Stimulated activated CD4-positive, alpha-beta T cell treated with anti-CD3 and anti-CD28 coated beads, Interleukin-1b, Interleukin-23, amount 100 ng/mL, for 24 hours (primary cell): ENCODE measurements at regions not wholly inside any gene's neighbourhood (a gene's known extent, or its start where the extent isn't known, plus 50 kb on each side); places are given as distances from the start of the nearest gene placed in this dataset.

Experiments used
- DNase-seq, 4 experiments: peaks; one replicate each; pipeline ENCODE4 v3.0.0-alpha.2; 2020; ENCODE audit warnings: low read depth in 4 of 4, low spot score in 1 of 4

DNA sequence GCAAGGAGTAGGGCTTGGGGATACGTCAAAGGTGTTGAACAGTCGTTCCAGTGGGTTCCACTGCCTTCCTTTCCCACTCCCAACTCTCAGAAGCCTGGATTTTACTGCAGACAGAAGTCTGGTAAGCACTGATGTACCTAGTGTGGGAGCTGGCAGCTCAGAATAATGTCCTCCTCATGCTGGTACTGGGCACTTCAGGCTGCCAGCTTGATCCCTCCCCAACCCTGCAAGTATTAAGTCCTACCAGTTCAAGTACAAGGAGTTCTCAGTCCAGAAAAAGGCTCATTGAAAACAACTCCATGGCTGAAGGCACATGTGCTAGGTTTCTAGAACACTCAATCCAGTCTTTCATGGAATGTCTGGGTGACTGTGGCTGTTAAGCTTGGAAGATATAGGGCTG lies 304.3 kb downstream of the NUAK1 start:
- DNase-seq: no peak

DNA sequence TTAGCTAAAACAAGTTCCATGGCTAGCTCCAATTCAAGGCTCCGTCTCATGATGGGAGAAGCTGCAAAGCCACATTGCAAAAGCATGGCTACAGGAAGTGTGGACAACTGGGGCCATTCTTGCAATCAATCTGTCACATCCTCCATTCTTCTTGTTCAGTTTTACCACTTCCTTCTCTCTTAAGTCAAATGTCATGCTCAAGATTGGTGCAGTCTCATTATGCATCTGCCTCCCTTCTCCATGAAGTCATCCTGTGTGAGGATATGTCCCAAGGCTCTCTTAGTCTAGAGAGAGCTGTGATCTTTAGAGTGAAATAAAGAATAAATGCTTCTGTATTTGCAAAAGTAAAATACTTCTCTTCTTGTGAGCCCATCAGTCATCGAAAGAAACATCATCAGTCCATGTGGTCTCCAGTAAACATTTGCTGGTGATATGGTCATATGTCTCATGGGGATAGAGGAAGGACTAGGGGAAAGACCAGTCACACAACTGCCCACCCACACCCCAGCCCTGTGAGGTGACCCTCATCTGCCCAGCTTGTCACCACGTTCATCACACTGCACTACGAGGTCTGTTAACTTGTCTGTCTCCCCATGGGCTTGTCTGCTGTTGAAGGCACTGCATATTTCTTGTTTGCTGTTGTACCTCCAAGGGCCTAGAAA lies 303.0 kb downstream of the NUAK1 start:
- DNase-seq: no peak

DNA sequence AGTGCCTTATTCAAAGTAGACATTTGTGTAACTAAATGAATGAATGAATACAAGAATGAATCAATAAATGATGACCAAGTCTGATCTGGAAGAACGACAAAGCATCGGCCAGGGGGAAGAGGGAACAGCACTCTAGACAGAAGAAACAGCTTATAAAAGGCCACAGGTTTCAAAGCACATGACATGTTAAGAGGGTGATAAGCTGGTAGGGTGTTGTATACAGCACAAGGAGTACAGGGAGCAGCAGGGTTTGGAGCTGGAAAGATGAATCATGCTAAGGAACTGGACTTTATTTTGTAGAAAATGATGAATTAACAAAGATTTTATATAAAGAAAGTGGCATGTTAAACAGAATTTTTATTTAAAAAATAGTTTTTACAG lies 302.5 kb downstream of the NUAK1 start:
- no peak for DNase-seq

DNA sequence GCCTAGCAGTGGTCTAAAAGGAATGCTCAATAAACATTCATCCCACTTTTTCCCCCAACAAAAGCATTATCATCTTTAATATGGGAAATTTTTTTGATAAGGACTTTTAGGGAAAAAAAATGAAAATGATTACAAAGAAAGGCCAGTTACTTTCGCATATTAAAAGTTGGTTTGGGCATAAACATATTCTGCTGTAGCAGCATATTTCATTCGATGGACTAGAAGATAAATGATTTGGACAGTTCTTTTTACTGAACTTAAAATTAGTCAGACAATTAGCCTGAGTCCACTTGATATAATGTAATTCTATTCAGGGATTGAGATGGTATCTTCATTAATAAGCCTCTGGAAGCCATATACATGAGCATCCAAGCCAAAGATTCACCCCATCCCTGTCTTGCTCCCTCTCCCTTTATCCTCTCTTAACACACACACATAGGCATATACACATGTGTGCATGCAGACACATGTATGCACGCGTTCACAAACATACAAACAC lies 299.1 kb downstream of the NUAK1 start:
- DNase-seq: no peak

DNA sequence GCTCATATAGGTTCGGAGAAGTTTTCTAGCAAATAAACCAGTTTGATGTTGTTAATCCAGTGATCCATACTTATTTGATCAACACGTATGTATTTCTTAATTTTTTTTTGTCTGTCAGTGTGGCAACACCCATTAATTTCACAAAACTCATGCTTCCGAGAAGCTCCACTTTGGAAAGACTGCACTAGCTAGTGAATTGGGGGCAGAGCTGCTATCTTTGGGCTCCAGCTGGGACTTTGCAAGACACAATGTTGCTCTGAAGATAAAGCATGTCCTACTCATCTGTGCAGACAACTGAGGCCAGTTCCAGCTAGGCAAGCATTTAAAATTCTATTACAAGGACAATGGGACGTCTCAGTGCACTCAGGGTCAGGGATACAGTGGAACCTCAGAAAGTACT lies 298.4 kb downstream of the NUAK1 start:
- no peak for DNase-seq

DNA sequence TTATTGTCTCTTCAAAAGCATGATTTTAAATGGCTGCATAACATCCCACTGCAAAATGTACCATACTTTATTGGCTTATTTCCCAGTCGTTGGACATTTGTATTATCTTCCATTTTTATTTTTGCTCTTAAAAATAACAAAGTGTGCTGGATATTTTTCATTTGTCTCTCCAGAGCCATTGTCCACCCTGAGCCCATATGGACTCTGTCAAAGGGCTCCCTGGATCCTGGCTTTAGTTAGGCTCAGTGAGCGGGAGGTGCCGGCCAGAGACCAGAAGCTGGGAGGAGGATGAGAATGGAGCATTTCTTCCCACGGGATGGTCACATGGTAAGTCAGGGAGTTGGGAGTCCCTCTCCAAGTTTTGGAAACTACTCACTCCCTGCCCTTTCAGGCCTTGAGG lies 296.9 kb downstream of the NUAK1 start:
- DNase-seq: no peak

DNA sequence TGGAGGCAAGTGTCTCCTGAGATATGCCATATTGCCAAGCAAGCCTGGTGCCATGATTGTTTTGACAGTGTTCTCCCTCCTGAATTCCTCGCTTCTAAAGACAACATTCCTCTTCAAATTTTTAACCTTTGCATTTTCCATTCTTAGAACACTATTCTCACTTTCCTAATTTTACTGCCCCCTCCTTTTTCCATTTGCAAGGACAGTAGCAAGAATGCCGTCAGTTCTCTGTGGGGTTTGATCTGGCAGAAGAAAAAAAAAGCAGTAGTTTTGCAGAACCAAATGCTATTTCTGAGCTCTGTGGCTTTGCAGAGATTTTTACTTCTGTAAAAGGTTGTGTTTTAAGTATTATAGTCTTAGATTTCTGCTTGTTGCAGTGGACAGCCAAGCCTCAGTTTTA lies 295.2 kb downstream of the NUAK1 start:
- no peak for DNase-seq

DNA sequence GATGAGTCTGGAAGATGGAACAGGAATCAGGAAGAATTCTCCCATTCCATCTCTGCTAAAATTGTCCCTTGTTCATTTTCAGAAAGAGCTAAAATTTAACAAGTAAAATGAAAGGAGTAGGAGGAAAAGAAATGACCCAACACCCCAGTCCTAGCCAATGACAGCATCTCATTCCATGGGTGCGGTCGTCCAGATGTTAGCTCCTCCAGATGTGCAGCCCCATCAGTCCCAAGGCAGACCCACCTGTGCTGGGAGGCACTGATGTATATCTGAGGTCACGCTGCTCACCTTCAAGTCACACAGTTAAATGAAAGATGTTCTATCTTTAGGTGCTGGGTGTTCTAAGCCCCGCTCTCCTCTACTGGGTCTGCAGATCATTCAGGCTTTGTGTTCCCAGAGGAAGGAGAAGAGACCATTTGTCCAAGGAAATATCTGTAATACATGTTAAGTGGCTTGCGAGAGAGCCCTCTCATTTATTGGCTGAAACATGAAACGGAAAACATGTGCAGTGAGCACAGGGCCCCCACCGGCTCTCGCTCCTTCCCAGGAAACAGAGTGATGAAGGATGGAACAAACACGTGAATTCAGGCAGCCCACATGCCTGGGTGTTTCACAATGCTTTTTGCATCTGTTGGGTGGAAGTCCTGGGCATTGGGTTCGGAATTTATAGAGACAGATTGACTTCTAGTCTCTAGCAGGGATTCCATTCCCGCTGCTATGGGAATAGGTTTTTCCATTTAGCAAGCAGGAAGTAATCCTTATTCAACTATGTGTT lies 294.6 kb downstream of the NUAK1 start:
- DNase-seq: no peak

DNA sequence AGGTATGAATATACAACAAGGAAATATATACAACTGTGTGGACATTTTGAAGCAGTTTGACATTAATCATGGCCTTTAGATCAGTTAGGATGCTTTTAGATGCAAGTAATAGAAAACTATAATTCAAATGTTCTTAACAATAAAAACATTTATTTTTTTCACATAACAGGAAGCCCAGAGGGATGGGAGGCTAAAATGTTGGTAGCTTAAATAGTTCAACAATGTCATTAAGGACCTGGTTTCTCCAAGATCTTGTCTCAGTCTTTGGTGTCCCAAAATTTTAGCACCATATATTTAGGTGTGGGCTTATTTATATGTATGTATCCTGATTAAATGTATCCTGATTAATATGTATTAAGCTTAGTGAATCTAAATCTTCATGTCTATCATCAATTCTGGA lies 292.4 kb downstream of the NUAK1 start:
- no peak for DNase-seq

DNA sequence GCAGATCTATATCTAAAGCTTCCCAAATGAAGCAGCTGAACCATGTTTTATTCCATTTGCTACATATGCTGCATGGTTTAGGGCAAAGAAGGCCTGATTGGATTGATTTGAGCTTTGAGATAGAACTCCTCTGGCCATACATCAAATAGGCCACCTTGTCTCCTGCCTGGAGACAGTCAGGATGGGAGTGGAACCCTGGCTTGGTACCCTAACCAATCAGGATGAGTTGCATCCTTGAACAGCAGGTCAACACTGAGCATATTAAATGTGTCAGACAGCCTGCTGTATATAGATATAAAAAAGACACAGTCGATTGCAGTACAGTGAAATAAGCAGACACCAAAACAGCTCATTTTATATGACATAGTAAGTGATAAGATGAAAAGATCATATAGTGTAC lies 291.7 kb downstream of the NUAK1 start:
- DNase-seq: no peak

DNA sequence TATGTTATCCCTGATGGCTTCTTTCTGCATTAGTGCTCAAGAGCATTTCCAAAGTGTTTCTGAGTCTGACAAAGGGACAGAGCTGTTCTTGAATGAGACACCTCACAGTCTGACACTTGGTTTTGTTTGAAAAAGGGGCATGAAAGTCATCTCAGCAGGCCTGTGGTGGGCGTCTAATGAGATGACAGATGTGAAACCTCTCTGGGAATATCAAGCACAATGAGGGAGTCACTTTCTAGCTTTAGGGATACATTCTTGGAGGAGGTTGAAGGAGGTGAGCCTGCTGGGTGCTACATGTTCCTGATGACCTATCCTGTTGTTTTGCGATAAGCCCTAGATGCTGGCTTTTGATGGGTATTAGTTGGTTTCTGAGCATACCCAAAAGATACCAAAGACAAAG lies 290.5 kb downstream of the NUAK1 start:
- no peak for DNase-seq

DNA sequence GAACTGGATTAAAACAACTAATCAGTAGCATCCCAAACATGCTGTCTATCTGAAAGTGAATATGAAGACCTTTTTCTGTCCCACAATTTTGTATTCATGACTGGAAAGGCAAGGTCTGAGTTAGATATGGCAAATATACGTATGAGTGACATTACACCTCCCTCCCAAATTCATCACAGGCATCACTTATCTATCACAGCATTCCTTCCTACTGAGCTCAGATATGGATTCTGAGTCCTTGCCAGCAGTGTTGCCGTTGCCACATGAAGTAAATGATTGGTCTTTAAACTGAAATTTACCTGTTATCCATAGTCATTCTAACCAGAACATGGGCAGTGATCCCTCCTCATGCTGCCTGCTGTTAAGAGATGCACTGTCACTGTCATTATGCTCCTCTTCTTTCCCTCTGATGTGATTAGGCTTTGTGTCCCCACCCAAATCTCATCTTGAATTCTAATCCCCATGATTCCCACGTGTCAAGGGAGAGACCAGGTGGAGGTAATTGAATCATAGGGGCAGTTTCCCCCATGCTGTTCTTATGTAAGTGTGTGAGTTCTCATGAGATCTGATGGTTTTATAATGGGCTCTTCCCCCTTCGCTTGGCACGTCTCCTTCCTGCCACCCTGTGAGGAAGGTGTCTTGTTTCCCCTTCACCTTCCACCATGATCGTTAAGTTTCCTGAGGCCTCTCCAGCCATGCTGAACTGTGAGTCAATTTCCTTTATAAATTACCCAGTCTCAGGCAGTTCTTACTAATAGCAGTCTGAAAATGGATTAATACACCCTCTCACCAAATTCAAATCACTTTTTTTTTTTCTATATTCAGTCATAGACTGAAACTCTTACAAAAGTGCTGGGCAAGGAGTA lies 288.4 kb downstream of the NUAK1 start:
- no peak for DNase-seq

DNA sequence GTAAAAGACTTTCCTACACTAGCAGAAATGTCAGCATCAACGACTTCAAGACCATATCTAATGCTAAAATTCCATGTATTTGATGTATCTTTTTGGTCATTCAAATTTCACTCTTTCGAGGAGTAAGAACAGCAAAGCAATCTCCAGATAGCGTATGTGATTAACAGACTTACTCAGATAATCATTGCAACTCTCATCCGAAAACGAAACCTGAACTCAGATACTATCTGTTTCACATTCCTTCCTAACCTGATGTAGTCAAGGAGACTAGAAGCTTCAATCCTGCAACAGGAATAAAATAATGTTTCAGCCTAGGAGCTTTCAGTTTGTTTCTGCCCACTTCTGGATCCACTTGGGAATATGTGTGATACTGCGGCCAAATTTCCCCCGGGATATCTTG lies 286.3 kb downstream of the NUAK1 start:
- DNase-seq: no peak

DNA sequence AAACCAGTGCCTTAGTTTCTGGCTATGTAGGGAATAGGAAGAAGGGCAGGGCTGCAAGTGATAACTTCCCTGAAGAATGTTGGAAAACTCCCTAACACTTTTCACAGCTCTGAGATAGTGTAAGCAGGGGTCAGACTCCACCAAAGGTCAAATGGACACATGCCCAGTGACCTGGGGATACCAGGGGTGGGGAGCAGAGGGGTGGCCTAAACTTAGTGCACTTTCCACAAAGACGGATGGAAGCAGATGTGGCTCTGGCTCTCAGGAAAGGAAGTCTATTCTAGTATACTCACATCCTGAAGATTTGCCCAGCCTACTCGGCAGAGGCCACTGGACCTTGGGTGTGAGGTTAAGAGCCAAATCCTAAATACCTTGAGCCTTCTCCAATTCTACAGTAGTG lies 285.8 kb downstream of the NUAK1 start:
- DNase-seq: no peak

DNA sequence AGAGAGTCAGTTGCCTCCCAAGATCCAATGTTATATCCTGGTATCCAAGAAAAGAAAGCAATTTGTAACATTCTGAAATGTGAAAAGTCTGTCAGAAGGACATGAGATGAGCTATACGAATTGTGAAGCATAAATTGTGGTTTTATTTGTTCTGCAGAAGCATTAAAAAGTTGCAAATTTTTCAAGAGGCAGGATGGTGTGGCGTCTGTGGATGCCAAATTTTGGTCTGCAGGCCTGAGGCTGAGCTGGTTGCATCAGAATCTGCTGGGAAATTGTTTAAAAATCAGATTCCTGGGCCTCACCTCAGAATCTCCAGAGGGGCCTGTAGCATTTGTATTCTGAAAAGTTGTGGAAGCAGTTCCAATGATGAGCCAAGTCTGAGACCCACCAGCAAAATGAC lies 284.7 kb downstream of the NUAK1 start:
- no peak for DNase-seq

DNA sequence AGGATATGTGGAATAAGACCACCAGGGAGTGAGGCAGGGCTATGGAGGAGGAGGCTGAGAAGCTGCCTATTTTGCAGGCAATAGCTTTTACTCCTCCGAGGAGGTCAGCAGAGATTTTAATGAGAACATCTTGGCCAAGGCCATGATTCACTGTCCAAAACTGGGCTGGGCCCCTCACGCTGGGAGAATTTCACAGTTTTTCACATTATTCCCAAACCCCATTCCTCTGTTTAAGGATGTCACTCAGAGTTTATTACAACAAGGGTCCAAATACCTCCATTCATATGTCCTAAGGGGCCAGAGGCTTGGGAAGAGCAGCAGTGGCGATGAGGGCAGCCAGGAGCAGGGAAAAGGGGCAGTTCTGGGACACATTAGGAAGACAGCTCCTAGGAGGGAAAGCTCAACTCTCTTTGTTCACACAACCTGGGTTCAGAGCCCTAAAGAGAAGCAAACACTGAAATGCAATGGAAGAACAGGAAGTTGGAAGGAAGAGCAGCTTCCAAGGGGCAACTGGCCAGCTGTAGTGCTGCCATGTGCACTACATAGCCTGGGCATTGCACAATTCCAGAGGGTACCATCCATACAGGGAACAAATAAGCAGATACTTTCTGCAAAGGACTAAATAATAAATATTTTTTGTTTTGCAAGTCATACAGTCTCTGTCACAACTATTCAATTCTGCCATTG lies 283.2 kb downstream of the NUAK1 start:
- DNase-seq: no peak

DNA sequence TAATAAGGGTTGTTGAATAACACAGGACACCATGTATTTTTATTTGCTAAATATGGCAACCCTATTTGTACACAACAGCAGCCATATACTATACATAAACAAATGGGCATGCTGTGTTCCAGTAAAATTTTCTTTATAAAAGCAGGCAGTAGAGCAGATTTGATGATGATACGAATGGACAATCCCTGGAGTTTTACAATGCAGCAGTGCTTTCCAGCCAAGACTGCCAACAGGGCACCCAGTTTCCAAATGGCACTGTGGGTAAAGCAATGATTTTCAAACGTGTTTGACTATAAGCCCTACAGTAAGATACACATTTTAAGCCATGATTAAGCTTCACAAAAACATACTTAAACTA lies 282.7 kb downstream of the NUAK1 start:
- no peak for DNase-seq

DNA sequence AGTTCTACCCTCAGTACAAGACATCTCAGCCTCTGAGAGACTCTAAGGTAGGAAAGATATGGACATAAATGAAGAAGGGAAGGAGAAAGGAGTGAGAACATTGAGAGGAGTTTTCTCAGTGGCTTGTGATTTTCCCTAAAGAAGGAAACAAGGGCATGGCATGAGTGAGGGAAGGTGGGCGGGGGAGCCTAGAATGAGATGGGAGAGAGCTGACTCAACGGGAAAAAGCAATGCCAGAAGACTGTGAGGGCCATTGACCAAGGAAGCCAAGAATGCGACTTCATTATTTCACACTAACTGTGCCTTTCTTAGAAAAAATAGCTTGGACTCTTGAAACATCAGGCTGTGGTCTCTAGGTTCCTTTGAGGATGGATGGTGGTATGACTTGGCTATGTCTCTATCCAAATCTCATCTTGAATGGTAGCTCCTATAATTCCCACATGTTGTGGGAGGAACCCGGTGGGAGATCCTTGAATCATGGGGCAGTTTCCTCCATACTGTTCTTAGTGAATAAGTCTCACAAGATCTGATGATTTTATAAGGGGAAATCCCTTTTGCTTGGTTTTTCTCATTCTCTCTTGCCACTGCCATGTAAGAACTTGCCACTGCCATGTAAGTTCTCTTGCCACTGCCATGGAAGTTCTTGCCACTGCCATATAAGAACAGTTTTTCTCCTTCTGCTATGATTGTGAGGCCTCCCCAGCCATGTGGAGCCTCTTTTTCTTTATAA lies 279.6 kb downstream of the NUAK1 start:
- no peak for DNase-seq

DNA sequence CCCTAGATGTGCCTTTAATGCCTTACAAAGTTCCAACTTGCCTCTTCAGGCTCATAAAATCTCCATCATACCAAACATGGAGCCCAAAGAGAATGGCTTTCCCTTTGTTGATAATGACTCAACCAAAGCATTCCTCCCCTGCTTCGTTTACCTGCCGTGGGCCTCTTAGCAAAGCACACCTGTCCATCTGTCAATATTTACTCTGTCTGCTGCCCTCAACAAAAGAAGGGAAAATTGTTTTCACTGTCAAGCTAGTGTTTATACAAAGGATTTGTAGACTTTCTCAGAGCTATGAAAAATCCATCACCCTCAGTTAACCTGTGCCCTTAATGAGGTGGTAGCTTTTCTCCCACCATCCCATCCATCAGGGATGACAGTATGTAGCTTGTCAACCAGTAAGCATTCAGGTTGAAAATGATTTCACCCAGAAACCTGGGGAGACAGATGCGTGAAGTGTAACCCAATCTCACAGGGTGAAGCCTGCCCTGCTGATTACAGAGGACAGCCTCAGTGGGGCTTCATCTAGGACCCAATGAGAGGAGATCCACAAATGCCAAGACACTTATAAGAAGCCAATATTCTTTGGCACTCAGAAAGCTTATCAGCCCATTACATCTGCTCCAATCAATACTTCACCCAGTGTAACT lies 278.1 kb downstream of the NUAK1 start:
- no peak for DNase-seq

DNA sequence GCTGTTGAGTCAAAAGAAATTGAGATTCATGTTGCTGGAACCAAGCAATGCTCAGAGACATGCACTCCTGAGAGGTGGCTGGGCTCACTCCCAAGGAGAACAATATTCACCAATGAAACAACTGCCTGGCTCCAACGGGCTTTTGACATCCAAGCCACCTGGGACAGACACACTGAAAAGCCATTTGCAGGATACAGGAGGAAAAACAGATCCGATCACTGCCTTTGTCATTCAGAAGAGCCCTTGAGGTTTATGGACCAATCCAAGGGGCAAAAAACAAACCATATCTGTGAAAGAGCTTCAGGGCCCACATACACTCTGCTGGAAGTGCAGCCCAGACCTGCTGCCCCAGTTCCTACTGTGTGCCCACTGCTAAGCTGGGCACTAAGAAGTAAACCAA lies 277.5 kb downstream of the NUAK1 start:
- no peak for DNase-seq
